ENCODE measurements at regions not wholly inside any gene's neighbourhood (a gene's known extent, or its start where the extent isn't known, plus 50 kb on each side); places are given as distances from the start of the nearest gene placed in this dataset.

DNA sequence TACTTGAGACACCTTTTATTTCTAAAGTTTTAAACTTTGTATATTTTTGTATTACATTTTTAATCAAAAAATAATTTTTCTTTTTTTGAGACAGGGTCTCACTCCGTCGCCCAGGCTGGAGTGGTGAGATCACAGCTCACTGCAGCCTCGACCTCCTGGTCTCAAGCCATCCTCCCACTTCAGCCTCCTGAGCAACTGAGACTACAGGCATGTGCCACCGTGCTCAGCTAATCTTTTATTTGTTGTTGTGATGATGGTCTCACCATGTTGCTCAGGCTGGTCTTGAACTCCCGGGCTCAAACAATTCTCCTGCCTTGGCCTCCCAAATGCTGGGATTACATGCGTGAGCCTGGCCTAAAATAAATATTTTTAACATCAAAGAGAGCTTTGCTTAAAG lies 218.7 kb upstream of the SH3BP4 start:
- ChIA-PET RAD21 (ENCODE audit: unreplicated experiment) (no interaction called here), CTCF (no interaction called here), SMC1A (ENCODE audit: uncharacterized antibody, unreplicated experiment) (no interaction called here), POLR2A (no interaction called here)
- WGBS (ENCODE audit: insufficient coverage, insufficient replicate concordance, low lambda C conversion rate, missing lambda C conversion rate) = 9% methylated on average over 6 of the region's 6 CpGs
- Histone ChIP-seq H3K27me3 (replicated peaks in 1 of 2; ENCODE audit: control insufficient read depth in 2 of 2, insufficient read depth in 2 of 2, low read length in 1 of 2) (no peaks in the 10 kb centered on the region), H3K79me2 (ENCODE audit: control insufficient read depth, insufficient read depth, low read length) (no peaks in the 10 kb centered on the region), H3K27ac (ENCODE audit: control insufficient read depth, insufficient read depth) (no peak overlapping the region), H3K4me2 (ENCODE audit: control insufficient read depth, insufficient read depth) (no peak overlapping the region), H3K9me3 (replicated peaks; ENCODE audit: control insufficient read depth, insufficient read depth, low read length) (no peaks in the 10 kb centered on the region; the same call in 2 of the 3 replicates), H3K9ac (ENCODE audit: control insufficient read depth, insufficient read depth, low read length) (no peak overlapping the region), H4K20me1 (ENCODE audit: control insufficient read depth, insufficient read depth) (no peaks in the 10 kb centered on the region), H3K4me3 (no peak overlapping the region), H3K4me1 (ENCODE audit: control insufficient read depth, insufficient read depth, low read length) (no peaks in the 10 kb centered on the region), H2AFZ (ENCODE audit: control insufficient read depth, low read depth, low read length) (no peak overlapping the region), H3K36me3 (ENCODE audit: control insufficient read depth in 2 of 2, insufficient read depth in 2 of 2, low read length in 1 of 2) (no peaks in the 10 kb centered on the region)
- intact Hi-C loops (cut with micrococcal nuclease; ENCODE audit: unreplicated experiment) = no loop called here
- in situ Hi-C loops (cut with MboI) = no loop called here
- no peak for FAIRE-seq
- TF ChIP-seq ZNF217 (IDR thresholded peaks at IDR 0.05) (no peak), NFXL1 (IDR thresholded peaks at IDR 0.05; ENCODE audit: borderline replicate concordance) (no peak), ZNF274 (IDR thresholded peaks at IDR 0.05; ENCODE audit: insufficient read depth, insufficient read length) (no peak), NFYB (IDR thresholded peaks at IDR 0.05; ENCODE audit: insufficient read depth, low read depth, low read length) (no peak), MEF2A (IDR thresholded peaks at IDR 0.05; ENCODE audit: insufficient read depth, low read depth, low read length) (no peak), MTA3 (IDR thresholded peaks at IDR 0.05; ENCODE audit: borderline replicate concordance, low read length) (no peak), ZSCAN29 (IDR thresholded peaks at IDR 0.05) (no peak), SREBF1 (IDR thresholded peaks at IDR 0.05; ENCODE audit: low read length) (no peak)
- TF ChIP-seq, protein P1, sequence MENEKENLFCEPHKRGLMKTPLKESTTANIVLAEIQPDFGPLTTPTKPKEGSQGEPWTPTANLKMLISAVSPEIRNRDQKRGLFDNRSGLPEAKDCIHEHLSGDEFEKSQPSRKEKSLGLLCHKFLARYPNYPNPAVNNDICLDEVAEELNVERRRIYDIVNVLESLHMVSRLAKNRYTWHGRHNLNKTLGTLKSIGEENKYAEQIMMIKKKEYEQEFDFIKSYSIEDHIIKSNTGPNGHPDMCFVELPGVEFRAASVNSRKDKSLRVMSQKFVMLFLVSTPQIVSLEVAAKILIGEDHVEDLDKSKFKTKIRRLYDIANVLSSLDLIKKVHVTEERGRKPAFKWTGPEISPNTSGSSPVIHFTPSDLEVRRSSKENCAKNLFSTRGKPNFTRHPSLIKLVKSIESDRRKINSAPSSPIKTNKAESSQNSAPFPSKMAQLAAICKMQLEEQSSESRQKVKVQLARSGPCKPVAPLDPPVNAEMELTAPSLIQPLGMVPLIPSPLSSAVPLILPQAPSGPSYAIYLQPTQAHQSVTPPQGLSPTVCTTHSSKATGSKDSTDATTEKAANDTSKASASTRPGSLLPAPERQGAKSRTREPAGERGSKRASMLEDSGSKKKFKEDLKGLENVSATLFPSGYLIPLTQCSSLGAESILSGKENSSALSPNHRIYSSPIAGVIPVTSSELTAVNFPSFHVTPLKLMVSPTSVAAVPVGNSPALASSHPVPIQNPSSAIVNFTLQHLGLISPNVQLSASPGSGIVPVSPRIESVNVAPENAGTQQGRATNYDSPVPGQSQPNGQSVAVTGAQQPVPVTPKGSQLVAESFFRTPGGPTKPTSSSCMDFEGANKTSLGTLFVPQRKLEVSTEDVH (IDR thresholded peaks at IDR 0.05; ENCODE audit: low read depth, partially characterized antibody) = no peak
- TF ChIP-seq, protein P2, sequence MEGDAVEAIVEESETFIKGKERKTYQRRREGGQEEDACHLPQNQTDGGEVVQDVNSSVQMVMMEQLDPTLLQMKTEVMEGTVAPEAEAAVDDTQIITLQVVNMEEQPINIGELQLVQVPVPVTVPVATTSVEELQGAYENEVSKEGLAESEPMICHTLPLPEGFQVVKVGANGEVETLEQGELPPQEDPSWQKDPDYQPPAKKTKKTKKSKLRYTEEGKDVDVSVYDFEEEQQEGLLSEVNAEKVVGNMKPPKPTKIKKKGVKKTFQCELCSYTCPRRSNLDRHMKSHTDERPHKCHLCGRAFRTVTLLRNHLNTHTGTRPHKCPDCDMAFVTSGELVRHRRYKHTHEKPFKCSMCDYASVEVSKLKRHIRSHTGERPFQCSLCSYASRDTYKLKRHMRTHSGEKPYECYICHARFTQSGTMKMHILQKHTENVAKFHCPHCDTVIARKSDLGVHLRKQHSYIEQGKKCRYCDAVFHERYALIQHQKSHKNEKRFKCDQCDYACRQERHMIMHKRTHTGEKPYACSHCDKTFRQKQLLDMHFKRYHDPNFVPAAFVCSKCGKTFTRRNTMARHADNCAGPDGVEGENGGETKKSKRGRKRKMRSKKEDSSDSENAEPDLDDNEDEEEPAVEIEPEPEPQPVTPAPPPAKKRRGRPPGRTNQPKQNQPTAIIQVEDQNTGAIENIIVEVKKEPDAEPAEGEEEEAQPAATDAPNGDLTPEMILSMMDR (IDR thresholded peaks at IDR 0.05 in 2 of 3, conservative IDR thresholded peaks at IDR 0.05 in 1 of 3; ENCODE audit: control insufficient read depth in 2 of 3, extremely low read depth in 1 of 3, insufficient read depth in 1 of 3, low read depth in 3 of 3, low read length in 3 of 3) = no peak
- TF ChIP-seq, protein P3, sequence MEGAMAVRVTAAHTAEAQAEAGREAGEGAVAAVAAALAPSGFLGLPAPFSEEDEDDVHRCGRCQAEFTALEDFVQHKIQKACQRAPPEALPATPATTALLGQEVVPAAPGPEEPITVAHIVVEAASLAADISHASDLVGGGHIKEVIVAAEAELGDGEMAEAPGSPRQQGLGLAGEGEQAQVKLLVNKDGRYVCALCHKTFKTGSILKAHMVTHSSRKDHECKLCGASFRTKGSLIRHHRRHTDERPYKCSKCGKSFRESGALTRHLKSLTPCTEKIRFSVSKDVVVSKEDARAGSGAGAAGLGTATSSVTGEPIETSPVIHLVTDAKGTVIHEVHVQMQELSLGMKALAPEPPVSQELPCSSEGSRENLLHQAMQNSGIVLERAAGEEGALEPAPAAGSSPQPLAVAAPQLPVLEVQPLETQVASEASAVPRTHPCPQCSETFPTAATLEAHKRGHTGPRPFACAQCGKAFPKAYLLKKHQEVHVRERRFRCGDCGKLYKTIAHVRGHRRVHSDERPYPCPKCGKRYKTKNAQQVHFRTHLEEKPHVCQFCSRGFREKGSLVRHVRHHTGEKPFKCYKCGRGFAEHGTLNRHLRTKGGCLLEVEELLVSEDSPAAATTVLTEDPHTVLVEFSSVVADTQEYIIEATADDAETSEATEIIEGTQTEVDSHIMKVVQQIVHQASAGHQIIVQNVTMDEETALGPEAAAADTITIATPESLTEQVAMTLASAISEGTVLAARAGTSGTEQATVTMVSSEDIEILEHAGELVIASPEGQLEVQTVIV (IDR thresholded peaks at IDR 0.05; ENCODE audit: borderline replicate concordance, partially characterized antibody) = no peak
- TF ChIP-seq, protein P4, sequence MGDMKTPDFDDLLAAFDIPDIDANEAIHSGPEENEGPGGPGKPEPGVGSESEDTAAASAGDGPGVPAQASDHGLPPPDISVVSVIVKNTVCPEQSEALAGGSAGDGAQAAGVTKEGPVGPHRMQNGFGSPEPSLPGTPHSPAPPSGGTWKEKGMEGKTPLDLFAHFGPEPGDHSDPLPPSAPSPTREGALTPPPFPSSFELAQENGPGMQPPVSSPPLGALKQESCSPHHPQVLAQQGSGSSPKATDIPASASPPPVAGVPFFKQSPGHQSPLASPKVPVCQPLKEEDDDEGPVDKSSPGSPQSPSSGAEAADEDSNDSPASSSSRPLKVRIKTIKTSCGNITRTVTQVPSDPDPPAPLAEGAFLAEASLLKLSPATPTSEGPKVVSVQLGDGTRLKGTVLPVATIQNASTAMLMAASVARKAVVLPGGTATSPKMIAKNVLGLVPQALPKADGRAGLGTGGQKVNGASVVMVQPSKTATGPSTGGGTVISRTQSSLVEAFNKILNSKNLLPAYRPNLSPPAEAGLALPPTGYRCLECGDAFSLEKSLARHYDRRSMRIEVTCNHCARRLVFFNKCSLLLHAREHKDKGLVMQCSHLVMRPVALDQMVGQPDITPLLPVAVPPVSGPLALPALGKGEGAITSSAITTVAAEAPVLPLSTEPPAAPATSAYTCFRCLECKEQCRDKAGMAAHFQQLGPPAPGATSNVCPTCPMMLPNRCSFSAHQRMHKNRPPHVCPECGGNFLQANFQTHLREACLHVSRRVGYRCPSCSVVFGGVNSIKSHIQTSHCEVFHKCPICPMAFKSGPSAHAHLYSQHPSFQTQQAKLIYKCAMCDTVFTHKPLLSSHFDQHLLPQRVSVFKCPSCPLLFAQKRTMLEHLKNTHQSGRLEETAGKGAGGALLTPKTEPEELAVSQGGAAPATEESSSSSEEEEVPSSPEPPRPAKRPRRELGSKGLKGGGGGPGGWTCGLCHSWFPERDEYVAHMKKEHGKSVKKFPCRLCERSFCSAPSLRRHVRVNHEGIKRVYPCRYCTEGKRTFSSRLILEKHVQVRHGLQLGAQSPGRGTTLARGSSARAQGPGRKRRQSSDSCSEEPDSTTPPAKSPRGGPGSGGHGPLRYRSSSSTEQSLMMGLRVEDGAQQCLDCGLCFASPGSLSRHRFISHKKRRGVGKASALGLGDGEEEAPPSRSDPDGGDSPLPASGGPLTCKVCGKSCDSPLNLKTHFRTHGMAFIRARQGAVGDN (IDR thresholded peaks at IDR 0.05) = no peak
- no peak for DNase-seq (ENCODE audit: low read depth, low spot score)
- no TSS peak for BruUV-seq (replicated peaks)
- ATAC-seq = no peak
